NCI-H1694 (cell line): ENCODE measurements at regions not wholly inside any gene's neighbourhood (a gene's known extent, or its start where the extent isn't known, plus 50 kb on each side); places are given as distances from the start of the nearest gene placed in this dataset.

Source experiments
- DNase-seq: peaks from one replicate; lab custom pipeline; 2025; lab: John Stamatoyannopoulos, UW

DNA sequence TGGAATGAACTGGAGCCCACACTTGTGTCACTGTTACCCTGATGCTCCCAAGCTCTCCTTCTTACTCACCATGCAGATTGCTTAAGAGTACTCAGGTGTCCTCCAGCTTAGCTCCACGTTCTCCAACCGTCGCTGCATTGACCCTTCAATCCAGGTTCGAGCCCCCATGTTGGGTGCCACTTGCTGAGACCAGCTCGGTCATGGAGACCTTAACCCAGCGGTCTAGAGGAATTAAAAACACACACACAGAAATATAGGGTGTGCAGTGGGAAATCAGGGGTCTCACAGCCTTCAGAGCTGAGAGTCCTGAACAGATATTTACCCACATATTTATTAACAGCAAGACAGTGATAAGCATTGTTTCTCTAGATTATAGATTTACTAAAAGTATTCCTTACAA, 229.1 kb upstream of the APCDD1 start:
- DNase-seq = no peak

DNA sequence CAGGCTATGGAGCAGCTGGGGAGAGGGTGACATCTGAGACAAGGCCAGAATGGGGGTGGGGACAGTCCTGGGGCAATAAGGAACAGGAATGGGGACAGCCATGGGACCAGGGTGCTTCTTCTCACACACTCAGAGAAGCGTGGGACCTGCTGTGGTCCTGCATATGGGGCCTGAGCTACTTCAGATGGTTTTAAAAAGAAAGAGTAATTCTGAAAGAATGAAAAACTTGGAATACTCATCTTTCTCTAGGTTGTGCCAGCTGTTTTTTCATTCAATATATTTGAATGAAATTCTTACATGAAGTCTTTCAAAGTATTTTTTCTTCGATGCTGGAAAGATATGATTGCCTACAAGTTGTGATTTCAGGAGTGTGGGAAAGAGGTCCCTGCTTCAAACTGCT, 227.5 kb upstream of the APCDD1 start:
- no peak for DNase-seq

DNA sequence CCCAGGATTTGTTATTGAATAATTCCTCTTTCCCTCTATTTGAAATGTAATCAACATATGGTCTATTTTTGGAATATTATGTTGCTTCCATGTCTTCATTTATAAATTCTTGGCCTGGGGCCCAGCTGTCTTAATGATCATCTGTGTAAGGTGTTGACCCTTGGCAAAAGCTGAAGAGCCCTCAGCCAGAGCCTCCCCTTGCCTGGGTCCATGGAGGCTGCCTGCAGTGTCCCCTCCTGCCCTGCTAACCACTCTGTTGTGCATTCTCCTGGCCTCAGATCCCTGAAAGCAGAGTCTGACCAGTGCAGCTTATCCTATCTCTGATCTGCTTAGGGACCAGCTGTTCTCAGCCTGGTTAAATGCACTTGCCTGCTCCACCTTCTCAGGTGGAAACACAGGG, 226.1 kb upstream of the APCDD1 start:
- no peak for DNase-seq

DNA sequence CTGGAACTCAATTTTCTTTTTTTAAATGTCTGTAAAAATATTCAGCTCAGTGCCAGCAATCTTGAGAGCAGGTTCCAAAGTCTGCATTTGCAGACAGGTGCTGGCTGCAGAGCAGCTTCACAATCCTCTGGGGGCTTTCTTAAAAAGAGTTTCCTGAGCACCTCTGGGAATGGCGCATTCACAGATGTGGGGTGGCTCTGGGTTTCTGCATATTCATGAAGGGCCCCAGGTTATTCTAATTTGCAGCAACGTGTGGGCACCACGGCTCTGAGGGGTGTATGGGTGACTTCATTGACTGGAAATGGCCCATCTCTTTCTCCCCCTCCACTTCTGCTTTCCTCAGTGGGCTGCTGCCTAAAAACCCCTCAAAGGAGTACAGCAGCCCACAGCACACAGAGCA, 225.0 kb upstream of the APCDD1 start:
- DNase-seq = no peak

DNA sequence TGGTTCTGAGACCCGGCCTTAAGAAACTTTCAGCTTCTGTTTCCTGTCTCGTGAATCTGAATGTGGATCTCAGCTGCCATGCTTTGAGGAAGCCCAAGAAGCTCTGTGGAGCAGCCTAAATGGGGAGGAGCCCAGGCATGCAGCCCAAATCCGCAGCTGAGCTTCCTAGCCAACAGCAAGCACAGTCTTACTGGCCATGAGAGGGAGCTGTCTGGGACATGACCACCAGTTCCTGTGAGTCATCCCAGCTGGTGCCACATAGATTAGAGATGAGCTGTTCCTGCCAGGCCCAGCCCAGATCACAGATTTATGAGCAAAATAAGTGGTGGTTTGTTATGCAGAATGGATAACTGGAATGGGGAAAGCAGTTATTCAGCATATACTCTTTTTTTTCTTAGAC, 224.4 kb upstream of the APCDD1 start:
- no peak for DNase-seq

DNA sequence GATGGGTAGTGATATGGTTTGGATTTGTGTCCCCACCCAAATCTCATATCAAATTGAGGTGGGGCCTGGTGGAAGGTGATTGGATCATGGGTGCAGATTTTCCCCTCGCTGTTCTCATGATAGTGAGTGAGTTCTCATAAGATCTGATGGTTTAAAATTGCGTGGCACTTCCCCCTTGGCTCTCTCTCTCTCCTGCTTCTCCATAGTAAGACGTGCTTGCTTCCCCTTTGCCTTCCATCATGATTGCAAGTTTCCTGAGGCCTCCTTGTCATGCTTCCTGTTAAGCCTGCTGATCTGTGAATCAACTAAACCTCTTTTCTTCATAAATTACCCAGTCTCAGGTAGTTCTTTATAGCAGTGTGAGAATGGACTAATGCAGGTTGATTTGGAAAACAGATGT, 223.2 kb upstream of the APCDD1 start:
- DNase-seq = no peak

DNA sequence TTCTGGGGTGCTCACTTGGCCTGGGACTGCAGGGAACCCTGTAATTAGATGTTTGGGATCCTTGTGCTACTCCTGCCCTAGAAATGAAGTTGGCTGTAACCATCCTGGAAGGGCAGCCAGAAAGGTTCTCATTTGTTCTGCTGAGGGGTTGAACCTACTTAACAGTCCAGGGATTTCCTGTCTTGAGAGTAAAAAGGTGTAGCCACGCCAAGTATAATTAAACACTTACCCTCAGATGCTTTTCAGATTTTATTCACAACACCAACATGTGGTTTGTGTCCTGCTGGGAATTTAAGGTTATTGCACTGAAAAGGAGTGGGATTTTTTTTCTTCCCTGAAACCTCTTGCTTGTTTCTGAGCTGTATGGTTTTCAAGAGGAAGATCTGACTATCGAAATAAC, 222.4 kb upstream of the APCDD1 start:
- no peak for DNase-seq

DNA sequence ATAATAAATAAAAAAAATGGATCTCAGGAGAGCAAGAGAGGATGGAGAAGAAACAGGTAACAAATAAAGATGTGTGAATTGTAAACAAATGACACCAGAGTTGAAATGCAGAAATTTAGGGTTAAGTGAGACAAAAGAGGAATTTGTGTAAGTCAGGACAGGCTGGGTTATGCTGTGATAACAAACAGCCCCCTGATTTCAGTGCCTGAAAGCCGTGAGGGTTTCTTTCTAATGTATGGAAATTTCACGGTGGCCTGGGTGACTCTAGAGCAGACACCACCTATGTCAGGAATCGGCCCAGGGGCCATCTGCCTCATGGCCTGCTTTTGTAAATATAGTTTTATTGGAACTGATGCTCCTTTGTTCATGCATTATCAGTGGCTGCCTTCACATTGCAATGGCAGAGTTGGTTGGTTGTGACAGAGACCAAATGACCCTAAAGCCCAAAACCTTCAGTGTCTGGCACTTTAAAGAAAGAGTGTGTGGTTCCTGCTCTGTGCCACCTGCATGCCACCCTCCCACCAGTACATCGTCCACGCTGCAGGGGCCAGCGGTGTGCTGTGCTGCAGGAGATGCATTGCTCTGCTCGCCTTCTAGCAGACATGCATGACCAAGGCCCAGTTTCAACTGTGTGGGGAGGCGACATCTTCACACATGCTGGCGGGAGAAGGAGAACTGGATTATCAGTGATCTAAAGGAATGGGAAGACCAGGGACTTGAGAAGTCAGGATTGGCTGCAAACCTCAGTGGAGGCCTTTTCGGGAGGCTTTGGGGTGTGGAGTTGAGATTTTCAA, 221.2 kb upstream of the APCDD1 start:
- DNase-seq = no peak

DNA sequence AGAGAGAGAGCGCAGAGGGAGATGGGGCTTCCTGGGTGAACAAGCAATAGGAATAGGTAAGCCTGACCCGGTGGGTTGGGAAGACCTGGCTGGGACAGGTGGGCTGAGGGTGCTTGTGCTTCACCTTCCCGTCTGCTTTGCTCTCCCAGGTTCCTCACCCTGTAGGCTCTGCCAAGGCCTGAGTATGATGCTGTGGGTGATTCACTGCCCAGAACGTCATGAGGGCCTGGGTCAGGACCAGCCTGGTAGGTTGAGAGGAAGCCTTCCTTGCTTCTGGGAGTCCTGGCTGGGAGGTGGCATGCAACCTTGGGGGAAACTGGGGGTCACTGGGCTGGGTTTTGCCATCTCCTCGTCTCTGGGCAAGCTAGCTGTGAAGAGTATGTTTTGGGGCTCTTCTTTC, 220.2 kb upstream of the APCDD1 start:
- no peak for DNase-seq

DNA sequence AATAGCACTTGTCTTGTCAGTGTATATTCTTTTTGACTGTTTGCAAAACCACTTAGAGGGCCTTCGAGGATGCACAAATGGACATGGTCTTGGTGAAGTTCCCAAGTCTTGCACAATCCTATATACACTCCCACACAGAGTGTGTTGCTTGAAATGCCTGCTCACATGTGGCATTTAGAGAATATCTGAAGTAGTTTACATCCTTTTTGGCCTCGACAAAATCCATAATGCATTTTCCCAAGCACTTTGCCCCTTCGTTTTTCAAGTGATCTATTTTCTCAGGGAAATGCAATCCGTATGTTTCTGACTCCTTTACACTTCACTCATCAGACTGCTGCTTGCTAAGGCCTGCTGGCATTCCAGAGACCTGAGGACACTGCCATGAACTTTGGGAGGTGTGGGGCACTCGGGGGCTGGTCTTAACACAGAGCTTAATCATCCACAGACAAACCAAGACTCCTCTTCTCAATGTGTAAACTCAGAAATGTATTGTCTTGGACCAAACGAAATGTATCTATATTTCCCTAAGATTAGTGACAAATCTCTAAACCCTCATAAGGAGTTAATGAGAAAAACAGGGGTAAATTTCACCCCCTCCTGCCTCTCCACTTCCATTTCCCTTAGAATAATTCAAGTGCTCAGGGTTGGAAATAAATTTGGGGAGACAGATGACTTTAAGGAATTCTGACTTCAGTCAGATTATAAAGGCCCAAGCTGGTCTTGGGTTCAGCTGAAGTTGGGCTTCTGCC, 219.3 kb upstream of the APCDD1 start:
- DNase-seq = no peak

DNA sequence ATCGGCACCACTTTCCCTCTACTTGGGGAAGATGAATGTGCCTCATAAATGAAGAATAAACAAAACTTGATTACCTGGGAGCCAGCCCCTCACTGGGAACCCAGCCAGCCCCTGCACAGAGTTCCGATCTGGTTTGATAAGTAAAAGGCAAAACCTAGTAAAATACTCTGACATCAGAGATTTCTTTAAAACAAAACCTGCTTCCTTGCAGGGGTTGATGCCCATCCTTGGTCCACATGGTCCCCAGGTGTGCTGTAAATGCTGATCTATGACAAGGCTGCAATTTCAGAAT, 218.8 kb upstream of the APCDD1 start:
- no peak for DNase-seq

DNA sequence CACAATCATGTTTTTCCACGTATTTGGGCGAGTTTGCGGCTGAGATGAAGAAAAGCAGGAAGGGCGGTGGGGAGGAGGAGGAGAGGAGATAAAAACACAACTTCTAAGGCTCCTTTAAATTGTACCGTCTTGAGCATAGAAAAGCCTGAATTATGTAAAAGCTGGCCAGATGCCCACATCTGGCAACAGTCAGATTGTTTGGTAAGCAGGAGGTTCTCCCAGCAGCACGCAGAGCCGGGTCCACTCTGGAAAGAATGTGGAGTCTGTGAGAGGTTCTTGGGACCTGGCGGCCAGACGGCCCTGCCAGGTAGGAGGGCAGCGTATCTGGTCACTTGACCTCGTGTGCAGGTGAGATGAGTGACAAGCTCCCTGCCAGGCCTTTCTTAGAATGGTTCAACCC, 215.3 kb upstream of the APCDD1 start:
- no peak for DNase-seq

DNA sequence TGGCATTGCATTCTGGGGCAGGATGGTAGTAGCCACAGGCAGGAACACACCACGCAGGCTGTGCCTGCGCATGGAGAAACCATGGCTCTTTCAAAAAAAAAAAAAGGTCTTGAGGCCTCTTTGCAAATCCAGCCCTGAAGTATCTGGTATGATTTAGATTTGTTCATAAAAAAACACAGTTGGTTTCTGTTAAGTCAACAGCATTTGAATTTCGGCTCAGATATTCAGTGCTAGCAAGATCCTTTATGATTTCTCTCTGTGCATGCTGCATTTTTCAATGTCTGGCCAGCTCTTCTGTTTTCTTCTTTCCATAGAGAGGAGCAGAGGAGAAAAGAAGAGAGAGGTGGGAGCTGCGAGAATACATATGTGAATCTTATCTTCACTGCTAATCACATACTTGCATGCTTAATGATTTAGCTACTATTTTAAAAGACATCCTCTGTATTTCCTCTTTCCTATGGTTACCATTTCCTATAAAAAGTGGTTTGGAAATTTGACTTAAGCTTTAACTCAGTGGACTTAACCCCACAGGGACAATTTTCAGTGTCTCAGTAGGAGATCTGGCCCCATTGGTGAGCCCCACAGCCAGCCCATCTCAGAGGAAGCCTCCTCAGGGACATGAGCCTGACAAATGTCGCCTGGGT, 214.3 kb upstream of the APCDD1 start:
- no peak for DNase-seq

DNA sequence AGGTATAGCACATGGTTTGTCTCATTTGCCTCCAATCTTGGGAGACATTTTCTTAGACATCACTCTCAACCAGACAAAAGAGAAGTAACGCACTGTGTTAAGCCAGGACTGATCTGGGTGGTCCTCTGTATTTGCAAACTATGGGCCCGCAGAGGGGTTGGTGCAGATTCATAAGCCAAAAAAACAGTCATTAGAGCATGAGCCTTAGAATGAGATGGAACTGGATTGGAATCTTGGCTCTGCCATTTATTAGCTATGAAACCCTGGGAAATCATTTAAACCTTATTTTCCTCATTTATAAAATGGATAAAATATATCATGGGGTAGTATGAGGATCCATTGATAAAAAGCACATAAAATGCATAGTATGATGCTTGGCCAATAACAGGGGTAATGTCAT, 213.5 kb upstream of the APCDD1 start:
- DNase-seq = no peak

DNA sequence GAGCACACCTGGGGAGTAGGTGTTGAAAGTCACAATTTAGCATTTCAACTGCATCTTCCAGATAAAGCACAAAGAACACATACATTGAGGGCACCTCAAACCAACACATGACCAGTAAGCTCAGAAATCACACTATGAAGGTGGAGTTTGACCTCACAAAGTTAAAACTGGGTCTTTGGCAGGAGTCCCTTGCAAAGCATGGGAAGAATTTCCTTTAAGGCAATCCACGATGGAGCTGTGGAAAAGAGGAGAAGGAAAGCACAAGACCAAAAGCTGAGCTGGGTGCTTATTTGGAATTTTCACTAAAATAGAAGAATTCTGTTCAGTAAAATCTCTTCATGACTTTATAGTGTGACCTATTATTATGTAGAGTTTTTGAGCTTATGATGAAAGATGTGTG, 212.9 kb upstream of the APCDD1 start:
- DNase-seq = no peak

DNA sequence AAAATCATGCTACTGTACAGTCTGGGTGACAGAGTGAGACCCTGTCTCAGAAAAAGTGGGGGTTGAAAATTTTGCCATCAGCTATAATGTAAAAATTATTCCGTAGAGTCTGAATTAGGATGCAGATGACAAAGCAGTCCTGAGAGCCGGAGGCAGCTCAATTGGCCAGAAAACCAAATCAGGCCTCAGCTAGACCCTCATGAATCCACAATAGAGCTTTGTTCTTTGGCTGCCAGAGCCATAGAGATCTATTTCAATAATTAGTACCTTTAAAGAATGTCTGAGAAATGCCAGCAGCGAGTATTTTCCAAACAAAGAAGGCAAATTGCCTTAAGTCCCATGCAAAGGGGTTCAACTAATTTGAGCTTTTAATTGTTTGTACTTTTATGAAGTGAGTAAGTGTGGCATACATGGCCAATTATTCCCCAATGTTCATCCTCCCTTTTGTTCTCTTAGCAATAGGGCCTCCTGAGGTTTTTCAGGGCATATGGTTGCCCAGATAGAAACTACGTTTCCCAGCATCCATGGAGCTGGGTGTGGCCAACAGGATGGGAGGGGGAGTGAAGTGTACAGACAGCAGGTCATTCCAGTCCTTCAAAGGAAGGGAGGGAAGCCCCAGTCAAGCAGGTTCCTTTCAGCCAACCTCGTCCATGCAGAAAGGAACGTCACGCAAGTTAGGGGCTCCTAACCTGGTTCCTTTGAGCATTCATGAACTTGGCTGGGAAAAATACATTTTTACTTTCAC, 211.3 kb upstream of the APCDD1 start:
- no peak for DNase-seq

DNA sequence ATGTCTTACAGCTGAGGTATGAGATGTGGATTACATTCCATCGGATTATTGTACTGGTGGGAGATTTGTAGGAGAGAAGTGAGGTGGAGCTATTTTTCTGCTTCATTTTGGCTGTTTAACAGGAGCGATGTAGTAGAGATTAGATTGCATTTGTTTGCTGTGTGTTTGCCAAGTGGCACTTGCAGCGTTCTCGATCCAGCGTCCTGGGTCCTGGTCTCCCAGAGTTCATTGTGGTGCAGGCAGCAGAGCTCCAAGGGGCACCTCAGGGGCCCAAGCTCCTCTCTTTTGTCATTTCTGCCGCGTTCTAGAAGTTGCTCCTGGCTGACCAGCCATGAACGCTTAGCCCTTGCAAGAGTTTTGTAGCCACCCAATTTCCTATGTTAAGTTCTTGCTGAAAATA, 210.1 kb upstream of the APCDD1 start:
- DNase-seq = no peak

DNA sequence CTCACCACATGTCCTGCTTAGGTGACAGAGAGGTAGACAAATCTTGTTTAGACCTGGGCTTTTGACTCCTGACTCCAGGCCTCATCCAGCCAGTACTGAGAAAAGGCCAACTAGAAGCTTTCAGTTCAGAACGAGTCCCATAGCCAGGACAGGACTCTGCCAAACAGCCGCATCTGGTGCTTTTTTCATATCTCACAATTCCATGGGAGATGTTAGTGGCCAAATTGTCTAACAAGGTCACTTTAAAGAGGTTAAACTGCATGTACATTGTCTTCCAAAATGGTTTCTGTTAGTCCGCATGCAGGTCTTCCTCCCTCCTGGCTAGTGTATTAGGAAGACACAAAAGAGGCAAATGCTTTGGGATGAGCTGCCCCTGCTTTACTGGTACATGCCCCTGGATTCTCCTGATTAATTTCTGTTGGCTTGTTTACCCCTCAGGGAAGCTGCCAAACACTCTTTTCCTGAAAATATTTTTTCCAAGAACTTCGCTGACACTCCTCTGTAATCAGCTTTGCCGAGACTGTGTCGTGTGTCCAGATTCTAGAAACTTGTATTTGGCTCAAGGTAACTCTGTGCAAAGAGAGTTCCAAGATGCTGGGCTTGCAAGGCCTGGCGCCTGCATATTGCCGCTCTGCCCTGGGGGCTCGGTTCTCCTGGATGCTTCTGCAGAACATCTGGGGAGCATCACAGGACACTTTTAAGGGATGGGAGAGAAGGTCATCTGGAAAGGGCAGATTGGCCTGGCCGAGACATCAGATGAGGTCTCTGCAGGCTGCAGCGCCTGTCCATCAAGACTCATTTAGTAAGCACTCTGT, 209.2 kb upstream of the APCDD1 start:
- no peak for DNase-seq

DNA sequence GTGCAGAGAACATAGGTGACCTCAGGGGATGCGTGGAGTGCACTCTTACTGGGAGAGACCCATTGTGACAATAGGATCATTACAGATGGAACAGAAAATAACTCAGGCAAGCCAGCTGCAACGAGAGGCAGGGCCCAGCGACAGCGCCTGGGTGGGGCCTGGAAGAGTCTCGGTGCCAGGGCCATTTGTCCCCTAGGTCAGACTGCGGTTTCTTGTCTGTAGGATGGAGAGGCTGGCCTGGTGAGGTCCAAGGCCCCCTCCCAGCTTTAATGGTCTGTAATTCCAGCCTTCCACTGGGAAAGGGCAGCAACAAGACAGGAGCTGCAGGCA, 208.6 kb upstream of the APCDD1 start:
- DNase-seq = no peak

DNA sequence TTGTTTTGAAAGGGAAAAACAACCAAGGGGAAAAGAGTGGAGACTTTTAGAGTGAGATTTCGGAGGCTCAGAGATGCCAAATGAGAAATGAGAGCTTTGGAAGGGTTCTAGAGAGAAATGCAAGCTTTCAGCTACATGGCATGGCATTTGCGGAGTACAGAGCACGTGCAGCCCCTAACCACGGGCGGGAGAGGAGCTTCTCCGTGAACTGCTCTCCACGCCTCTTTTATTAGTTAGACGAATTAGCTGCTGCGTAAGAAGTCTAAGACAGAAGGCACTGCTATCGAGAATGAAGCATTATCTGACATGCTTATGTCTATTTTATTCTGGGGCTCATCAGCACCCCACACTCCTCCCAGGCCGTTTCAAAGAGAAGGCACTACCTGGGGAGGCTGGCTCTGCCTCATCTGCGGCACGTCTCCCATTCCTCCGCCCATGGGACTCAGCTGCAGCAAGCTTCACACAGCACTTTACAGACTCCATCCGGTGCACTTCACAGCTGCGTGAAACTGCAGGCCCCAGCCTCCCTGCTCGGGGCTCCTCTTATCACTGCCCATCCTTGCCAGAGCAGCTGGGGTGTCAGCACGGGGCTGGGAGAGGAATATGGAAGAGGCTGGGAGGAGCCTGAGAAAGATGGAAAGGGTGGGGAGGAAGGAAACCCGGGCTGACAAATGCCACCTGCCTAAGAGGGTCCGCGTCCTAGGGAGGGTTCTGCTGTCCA, 207.3 kb upstream of the APCDD1 start:
- DNase-seq = no peak

DNA sequence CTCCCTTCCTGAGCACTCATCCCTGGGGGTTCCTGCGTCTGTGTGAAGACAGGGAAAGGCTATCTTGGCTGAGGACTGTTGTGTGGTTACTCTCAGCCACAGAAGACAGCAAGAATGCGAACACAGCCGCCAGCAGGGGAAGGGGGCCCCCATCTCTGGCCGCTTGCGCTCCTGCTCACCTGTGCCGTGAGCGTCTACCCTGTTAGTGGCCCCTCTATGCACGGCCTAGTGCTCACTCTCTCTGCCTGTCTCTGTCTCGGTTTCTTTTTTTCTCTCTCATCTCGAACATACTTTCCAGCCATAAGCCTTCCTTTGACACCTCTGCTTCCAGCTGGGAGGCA, 206.7 kb upstream of the APCDD1 start:
- no peak for DNase-seq

DNA sequence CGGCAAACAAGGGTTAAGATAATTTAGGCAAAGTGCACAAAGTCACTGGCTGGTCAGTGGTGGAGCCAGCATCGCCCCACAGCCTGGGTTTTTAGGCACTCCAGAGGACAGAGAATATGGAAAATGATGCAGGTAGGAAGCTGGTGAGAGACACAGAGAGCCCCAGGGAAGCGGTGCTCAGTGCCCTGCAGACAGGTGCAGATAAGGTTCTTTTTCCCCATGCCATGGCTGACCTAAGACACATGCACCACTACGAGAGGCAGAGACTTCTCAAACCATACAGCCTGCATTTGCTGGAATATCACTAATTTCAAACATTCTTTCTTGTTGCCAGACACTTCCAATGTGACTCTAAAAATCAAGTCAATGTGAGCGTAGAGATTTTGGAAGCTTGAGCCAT, 205.7 kb upstream of the APCDD1 start:
- DNase-seq = no peak
